Tibial nerve (tissue), 4 donors: ENCODE measurements at regions not wholly inside any gene's neighbourhood (a gene's known extent, or its start where the extent isn't known, plus 50 kb on each side); places are given as distances from the start of the nearest gene placed in this dataset.

ENCODE experiments used
- DNase-seq, 2 donors: peaks; one replicate each; pipeline ENCODE4 v3.0.0-alpha.2; 2019; ENCODE audit warnings: low spot score in 2 of 2
- H3K27ac ChIP-seq, 4 donors: fragments of 200-600 bp; sonication (generic) in 3 of 4; one replicate each; pipeline ENCODE4 v1.5.1; 2017 to 2019; ENCODE audit warnings: mild to moderate bottlenecking in 1 of 4
- H3K27me3 ChIP-seq, 2 donors: fragments of 200-600 bp; sonication (generic) in 1 of 2; one replicate each; pipeline versions ENCODE4 v1.5.1 to v1.6.0; 2017 to 2019
- H3K36me3 ChIP-seq, 3 donors: fragments of 200-600 bp; sonication (generic); one replicate each; pipeline ENCODE4 v1.5.1; 2018 to 2019
- H3K4me1 ChIP-seq, 4 donors: fragments of 200-600 bp; sonication (generic) in 3 of 4; one replicate each; pipeline ENCODE4 v1.5.1; 2017 to 2019
- H3K4me3 ChIP-seq, 4 donors: fragments of 200-600 bp; sonication (generic) in 3 of 4; one replicate each; pipeline ENCODE4 v1.5.1; 2017 to 2019; ENCODE audit warnings: mild to moderate bottlenecking in 1 of 4, moderate library complexity in 1 of 4
- H3K9me3 ChIP-seq, 4 donors: fragments of 200-600 bp; sonication (generic) in 3 of 4; one replicate each; pipeline ENCODE4 v1.5.1; 2017 to 2019
- EP300 ChIP-seq, 2 donors: sonication (generic); formaldehyde crosslinking; IDR thresholded peaks; one replicate each; pipeline ENCODE4 v1.6.1; 2017; ENCODE audit warnings: antibody characterized with exemption in 2 of 2, mild to moderate bottlenecking in 1 of 2
- POLR2A ChIP-seq, 2 donors: fragments of 450-650 bp; IDR thresholded peaks; one replicate each; pipeline ENCODE4 v1.6.1; 2017; ENCODE audit warnings: antibody characterized with exemption in 2 of 2, mild to moderate bottlenecking in 2 of 2, moderate library complexity in 2 of 2
- WGBS, 2 donors: methylation state at CpG; one replicate each; pipeline ENCODE4 v1.1.5; 2018; 5-methylcytosine and 5-hydroxymethylcytosine counted together
- TF ChIP-seq, protein P1 (sequence below), 5 experiments: fragments of 200-600 bp in 3 of 5; fragments of 450-650 bp in 2 of 5; sonication (generic) in 3 of 5; IDR thresholded peaks; one replicate each; pipeline ENCODE4 v1.5.1; 2016 to 2019; ENCODE audit warnings: antibody characterized with exemption in 5 of 5, mild to moderate bottlenecking in 3 of 5, moderate library complexity in 2 of 5

DNA sequence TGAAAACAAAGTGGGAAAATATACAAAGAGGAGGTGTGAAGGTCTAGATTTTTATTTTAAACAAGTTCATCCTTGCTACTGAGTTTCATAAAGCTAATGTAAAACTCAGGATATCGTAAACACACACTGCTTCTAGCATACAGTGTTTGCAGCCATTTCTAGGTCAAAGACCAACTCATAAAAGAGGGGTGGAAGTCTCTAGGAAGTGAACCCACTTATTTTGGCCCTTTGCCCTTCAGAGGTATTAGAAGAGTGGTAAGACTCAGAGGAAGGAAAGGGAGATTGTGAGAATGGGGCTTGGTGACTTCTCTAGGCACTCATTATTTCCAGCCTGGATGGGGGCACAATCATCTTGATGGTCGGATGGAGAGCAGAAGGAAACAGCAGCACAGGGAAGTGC lies 91.2 kb downstream of the TNFSF18 start:
- DNase-seq: no peak
- TF ChIP-seq, protein P1, sequence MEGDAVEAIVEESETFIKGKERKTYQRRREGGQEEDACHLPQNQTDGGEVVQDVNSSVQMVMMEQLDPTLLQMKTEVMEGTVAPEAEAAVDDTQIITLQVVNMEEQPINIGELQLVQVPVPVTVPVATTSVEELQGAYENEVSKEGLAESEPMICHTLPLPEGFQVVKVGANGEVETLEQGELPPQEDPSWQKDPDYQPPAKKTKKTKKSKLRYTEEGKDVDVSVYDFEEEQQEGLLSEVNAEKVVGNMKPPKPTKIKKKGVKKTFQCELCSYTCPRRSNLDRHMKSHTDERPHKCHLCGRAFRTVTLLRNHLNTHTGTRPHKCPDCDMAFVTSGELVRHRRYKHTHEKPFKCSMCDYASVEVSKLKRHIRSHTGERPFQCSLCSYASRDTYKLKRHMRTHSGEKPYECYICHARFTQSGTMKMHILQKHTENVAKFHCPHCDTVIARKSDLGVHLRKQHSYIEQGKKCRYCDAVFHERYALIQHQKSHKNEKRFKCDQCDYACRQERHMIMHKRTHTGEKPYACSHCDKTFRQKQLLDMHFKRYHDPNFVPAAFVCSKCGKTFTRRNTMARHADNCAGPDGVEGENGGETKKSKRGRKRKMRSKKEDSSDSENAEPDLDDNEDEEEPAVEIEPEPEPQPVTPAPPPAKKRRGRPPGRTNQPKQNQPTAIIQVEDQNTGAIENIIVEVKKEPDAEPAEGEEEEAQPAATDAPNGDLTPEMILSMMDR (IDR thresholded peaks at IDR 0.05): no peak
- no peak for TF ChIP-seq EP300 (IDR thresholded peaks at IDR 0.05)
- TF ChIP-seq POLR2A (IDR thresholded peaks at IDR 0.05): no peak

DNA sequence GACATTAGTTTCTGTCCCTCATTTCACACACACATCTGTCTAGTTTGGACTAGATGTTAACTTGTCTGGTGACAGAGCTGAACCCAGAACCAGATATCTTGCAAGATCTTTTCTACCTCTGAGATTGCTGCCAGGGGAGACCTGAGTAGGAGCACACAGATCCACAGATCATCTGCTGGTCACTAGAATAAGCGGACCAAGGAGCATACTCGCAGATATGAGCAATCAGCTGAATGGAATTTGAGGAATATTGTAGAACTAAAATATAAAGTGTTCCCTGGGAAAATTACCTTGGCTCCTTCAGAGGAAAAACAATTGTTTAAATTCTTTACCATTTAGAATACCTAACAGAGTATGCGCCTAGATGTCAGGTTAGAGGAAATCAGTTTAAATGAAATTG lies 90.7 kb downstream of the TNFSF18 start:
- Histone ChIP-seq H3K4me3 (no peak overlapping the region), H3K27ac (no peak overlapping the region), H3K36me3 (no peaks in the 10 kb centered on the region), H3K4me1 (no peaks in the 10 kb centered on the region), H3K9me3 (no peaks in the 10 kb centered on the region), H3K27me3 (no peaks in the 10 kb centered on the region)
- WGBS, 2 donors: 89 to 91% methylated on average over 3 of the region's 3 CpGs
- no peak for TF ChIP-seq EP300 (IDR thresholded peaks at IDR 0.05)
- no peak for TF ChIP-seq POLR2A (IDR thresholded peaks at IDR 0.05)
- TF ChIP-seq, protein P1 (IDR thresholded peaks at IDR 0.05): no peak
- no peak for DNase-seq

More for the DNA sequence above, 91.2 kb downstream of the TNFSF18 start:
- no peaks in the 10 kb centered on the region for H3K36me3 ChIP-seq
- WGBS, 2 donors: 64 to 84% methylated on average over 2 of the region's 2 CpGs
- no peak overlapping the region for H3K4me3 ChIP-seq
- no peaks in the 10 kb centered on the region for H3K9me3 ChIP-seq
- no peaks in the 10 kb centered on the region for H3K4me1 ChIP-seq
- no peak overlapping the region for H3K27ac ChIP-seq
- H3K27me3 ChIP-seq: no peaks in the 10 kb centered on the region

DNA sequence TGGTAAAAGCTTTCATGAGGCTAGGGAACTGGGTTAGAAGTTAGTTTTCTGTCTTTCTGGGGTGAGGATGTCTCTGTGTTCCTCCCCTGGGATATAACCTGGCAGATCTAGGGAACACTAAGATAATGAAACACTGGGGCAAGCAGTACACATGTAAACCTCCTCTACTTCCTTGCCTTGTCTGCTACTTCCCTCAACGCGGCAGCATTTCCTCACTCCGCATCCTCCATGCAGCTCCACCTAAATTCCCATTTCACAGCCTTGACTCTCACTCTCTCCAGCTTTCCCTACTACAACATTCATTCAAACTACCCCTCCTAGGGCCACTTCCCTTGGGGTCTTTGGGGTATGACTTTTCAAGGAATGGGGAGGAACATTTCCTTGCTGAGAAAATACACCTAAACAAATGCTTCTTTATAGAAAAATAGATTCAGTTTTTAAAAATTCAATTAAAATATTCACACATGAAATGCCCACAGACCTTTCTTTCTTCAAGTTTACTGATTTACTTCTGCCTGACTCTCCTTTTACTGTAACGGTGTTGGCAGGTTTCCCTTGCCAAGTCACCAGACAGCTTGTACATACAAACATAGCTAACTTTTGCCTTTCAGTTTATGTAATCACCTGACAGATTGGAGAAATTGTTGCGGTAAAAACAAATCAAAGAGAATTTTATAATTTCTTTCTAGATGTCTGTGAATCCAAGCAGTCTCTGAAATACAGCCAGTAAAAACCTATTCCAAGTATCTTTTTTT lies 90.1 kb downstream of the TNFSF18 start:
- DNase-seq: no peak
- 47 to 49% methylated on average over 5 of the region's 5 CpGs for WGBS, 2 donors
- TF ChIP-seq, protein P1 (IDR thresholded peaks at IDR 0.05): no peak
- TF ChIP-seq POLR2A (IDR thresholded peaks at IDR 0.05) (no peak), EP300 (IDR thresholded peaks at IDR 0.05) (no peak)
- H3K4me3 ChIP-seq: no peak overlapping the region
- H3K27me3 ChIP-seq: no peaks in the 10 kb centered on the region
- H3K4me1 ChIP-seq: no peaks in the 10 kb centered on the region
- H3K27ac ChIP-seq: no peak overlapping the region
- H3K36me3 ChIP-seq: no peaks in the 10 kb centered on the region
- no peaks in the 10 kb centered on the region for H3K9me3 ChIP-seq

DNA sequence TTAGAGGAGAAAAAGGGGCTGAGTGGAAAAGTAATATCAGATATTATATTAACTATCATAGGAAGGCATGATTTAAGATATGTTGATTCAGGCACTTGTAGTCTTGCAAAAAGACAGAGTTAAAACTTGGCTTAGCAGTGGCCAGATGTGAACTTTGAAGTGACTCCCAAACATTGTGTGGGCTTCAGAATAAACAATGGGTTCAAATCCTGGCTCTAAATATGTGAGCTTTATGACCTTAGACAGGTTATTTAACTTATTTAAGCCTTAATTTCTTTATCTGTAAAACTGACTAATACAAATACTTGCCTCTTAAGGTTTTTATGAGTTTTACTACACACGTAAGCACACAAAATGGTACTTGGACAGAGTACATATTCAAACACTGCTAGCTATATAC lies 85.9 kb downstream of the TNFSF18 start:
- Histone ChIP-seq H3K27ac (no peak overlapping the region), H3K36me3 (no peaks in the 10 kb centered on the region), H3K4me3 (no peak overlapping the region), H3K27me3 (no peaks in the 10 kb centered on the region), H3K4me1 (no peaks in the 10 kb centered on the region), H3K9me3 (no peaks in the 10 kb centered on the region)
- DNase-seq: no peak
- WGBS, 2 donors: 70 to 71% methylated on average over 1 of the region's 1 CpG
- TF ChIP-seq, protein P1 (IDR thresholded peaks at IDR 0.05): no peak
- no peak for TF ChIP-seq POLR2A (IDR thresholded peaks at IDR 0.05)
- no peak for TF ChIP-seq EP300 (IDR thresholded peaks at IDR 0.05)

DNA sequence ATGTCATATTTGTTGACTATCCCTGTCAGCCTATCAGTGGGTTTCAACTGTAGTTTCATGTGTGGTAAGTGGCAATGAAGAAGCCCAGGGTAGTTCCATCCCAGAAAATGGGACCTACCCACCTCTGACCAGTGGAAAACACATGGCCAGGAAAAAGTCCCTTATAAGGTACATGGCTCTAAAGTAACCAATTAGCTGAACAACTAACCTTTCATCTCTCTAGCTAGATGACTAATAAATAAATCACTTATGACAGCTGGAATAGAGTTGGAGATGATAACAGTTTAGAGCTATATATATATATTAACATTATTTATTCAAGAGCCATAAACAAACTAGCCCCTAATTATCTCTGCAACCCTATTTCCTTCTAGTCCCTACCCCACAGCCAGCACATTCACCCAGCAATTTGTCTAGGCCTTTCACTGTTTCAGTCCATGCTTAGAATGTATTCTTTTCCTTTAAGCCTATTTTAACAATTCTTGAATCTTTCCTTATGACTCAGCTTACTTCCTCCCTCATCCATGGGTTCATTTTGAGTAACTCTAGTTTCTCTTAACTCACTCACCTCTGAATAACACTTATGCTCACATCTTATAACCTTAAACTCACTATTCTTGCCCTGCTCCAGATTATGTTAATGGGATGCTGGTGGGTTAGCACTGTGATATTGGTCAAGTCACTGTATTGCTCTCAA lies 83.7 kb downstream of the TNFSF18 start:
- Histone ChIP-seq H3K36me3 (no peaks in the 10 kb centered on the region), H3K27me3 (no peaks in the 10 kb centered on the region), H3K9me3 (no peaks in the 10 kb centered on the region), H3K4me1 (no peaks in the 10 kb centered on the region), H3K4me3 (no peak overlapping the region), H3K27ac (no peak overlapping the region)
- no peak for TF ChIP-seq POLR2A (IDR thresholded peaks at IDR 0.05)
- TF ChIP-seq, protein P1 (IDR thresholded peaks at IDR 0.05): no peak
- no peak for TF ChIP-seq EP300 (IDR thresholded peaks at IDR 0.05)
- DNase-seq: no peak
